HG02642 (cell line): ENCODE measurements at regions not wholly inside any gene's neighbourhood (a gene's known extent, or its start where the extent isn't known, plus 50 kb on each side); places are given as distances from the start of the nearest gene placed in this dataset.

Source experiments
- ATAC-seq: cut with Tn5 transposase; IDR thresholded peaks from one replicate; pipeline ENCODE4 v1.9.1; 2021; ENCODE audit warnings: mild to moderate bottlenecking; ENCODE audit not compliant: unreplicated experiment, poor library complexity

GRCh38 chr1:29523136-29523535, 286.8 kb downstream of the PTPRU start:
- ATAC-seq, result no peak

DNA sequence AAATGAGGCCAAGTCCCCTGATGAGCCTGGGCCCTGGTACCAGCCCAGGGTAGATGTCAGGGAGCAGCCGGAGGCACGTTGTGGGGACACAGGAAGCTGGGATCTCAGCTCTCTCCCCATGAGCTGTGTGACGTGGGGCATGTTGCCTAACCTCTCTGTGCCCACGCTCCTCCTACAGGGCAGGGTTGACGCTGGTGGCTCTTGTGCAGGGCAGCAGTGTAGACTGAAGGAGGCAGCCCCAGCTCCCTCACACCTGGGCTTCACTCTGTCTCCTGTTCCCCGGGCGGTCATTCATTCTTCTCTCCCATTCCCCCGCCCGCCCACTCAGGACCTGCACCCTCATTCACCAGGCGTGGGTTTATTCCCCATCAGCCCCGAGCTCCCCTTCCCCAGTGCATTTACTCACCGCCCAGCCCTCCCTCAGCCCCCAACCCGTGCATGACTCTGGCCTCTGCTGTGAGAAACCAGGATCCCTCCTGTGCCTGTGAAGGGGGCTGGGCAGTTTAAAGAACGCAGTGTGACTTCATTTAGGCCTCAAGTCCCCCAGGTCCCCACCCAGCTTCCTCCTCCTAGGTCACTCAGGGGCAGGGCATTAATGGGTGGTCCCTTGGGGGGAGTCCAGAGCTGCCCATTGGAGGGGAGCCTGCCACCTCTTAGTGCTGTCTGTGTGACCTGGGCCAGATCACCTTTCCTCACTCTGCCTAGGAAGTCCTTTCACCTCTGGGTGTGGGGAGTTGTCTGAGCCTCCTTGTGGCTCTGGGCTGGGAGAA, 285.7 kb downstream of the PTPRU start:
- no peak for ATAC-seq

DNA sequence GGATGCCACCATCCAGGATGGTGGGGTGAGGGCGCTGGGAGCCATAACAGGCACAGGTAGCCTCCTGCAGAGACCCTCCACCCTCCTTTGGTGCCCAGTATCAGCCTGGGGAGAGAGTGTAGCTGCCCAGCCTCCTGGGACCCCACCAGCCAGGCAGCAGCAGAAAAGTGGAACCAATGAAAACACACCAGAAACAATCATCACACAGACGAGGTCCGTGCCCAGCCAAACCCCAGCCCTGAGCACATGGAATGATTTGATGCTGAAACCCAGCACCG, 285.1 kb downstream of the PTPRU start:
- ATAC-seq, result no peak

GRCh38 chr1:29520571-29521437, 284.5 kb downstream of the PTPRU start:
- ATAC-seq, result no peak

DNA sequence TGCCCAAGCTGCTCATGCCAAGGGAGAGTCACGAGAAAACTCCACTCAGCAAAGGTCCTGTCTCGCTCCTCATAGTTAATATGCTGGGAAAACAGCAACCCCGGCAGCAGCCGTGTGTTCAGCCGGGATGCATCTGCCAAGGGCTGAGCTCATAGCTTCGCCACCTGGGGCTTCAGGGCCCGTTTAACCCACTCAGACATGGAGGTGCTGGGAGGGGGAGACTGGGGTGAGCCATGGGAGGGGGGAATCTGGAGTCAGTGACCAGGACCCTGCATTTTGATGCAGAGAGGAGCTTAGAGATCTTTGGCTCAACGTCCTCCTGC, 283.4 kb downstream of the PTPRU start:
- no peak for ATAC-seq

DNA sequence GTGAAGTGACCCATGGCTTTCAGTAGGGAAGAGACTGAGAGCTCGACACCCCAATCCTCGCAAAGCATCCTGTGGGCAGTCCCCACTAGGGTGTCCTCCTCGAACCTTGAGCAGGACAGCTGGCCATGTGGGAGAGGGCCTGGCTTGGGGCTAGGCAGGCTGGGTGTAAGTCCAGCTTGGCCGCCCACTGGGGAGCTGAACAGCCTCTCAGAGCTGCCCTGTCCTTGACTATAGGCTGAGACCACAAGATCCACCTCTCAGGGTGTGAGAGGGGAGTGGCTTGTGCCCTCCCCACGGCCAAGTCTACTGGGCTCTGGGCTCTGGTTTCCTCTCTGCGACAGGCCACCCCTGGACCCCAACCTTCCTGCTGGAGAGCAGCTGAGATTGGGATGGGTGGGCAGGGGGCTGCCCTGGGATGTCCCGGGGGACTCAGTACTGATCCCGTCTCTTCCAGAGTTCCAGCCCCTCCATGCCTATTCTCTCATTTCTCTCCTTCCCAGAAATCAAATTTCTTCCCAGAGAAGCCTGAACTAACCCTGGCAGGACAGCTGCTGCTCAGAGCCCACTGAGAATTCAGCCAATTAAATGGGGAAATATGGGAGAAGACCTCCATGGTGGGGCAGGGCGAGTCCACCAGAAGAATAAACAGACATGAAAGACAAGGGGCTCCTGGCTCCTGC, 282.9 kb downstream of the PTPRU start:
- ATAC-seq, result no peak

DNA sequence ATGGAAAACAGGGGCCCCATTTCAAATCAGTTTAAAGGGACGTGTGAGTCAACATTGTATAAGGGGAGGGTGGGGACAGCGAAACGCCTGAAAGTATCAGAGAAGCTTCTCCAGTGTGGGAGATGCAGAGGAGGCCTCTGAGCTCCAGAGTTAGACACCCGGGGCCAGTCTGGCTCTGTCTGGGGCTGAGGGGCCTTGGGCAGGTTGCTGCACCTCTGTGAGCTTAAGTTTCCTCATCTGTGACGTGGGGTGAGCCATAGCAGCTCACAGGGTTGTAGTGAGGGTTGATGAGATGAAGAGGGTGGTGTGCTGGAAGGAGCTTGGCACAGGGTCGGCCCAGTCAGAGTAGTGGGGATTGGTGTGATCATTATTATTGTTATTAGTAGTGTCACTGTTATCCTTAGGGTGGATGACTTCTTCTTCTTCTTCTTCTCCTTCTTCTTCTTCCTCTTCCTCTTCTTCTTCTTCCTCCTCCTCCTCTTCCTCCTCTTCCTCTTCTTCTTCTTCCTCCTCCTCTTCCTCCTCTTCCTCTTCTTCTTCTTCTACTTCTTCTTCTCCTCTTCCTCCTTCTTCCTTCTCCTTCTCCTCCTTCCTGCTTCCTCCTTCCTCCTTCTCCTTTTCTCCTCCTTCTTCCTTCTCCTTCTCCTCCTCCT, 282.0 kb downstream of the PTPRU start:
- ATAC-seq, result no peak

GRCh38 chr1:29517251-29518086, 281.1 kb downstream of the PTPRU start:
- no peak for ATAC-seq

DNA sequence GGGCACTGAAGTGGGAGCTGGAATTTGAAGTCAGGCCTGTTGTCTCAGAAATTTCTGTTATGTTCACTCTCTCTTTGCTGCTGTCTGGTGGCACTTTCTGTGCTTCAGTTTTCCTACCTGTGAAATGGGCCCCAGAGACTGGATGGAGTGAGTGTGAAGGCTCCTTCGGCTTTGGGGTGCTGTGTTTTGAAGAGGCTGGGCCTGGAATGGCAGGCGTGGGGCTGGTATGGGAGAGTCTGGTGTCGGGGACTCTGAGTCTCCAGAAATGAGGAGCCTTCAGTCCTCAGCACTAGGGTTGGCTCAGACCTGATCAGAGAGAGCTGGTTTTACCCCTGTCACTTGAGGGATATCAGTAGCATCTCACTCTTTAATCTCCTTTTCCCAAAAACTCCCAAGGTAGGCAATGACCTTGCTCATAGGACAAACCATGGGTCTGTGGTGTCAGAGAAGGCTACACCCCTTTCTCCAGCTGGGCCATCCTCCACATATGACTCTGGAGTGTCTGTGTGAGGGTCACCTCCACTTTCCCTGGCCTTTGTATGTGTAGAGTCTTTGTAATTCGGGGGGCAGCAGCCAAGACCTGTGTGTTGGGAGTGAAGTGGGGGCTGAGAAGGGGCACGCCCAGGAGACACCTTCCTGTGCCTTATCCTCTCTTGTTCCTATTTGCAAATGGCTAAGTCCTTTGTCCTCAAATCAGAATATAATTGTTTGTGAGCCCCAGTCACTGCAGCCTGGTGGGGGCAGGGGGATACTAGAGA, 279.9 kb downstream of the PTPRU start:
- no peak for ATAC-seq

DNA sequence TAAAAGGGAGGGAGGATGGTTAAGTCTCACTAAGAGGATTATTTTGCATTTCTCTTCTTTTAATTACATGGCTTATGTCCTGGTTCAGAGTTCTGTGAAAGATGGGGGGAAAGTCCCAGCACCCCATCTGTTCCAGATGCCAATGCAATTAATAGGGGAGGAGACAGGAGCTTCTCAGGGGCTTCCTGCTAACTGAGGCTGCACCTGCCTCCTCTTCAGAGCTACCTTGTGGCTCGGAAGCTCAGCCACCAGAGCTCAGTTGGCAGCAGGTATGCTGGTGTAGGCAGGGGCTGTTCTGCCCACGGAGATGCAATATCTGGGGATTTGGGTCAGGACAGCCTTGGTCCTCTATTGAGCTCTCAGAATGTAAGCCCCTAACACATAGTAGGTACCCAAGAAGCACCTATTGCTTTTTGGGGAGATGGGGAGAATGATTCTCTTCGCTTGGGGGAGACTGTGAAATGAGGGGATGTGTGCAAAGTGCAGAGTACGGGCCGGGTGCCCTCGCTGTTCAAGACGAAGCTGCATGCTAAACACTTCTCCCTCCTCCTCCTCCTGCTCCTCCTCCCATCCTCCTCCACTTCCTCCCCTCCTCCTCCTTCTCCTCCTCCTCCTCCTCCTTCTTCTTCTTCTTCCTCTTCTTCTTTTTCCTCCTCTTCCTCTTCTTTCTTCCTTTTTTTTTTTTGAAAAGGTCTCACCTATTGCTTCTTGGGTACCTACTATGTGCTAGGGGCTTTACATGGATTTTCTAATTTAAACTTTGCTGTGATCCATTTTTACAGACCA, 279.0 kb downstream of the PTPRU start:
- ATAC-seq, result no peak

DNA sequence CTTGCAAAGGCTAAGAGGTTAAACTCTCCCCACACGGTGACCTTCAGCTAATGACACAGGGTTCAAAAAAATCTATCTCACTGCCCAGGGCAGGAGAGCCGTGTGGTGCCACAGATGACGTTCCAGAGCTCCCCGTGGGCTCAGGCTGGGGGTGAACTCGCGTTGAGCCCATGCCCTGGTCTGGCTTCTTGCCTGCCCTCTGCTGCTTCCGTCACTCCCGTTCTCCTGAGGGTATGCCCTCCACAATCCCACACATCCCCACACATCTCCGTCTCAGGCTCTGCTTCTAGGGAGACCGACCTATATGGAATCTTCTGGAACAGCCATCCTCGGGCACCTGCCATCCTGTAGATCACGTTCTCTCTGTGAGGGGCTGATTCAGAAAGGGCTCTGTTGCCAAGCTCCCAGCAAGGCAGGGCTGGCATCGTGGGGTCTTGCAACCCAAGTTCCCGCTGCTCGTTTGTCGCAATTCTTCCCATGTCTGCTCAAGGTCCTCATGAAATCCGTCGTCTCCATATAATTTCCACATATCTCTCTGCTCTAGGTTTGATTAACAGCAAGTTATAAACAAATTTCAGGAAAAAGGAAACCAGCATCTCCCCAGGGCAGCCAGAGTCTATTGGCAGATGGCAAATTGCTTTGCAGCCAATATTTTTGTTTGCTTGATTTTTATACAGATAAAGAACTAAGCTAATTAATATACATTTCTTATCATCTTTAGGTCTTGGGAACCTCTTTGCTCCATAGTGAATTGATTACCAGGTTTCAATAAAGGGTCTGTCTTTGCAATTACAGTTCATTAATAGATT, 278.2 kb downstream of the PTPRU start:
- ATAC-seq, result no peak

- ATAC-seq, result no peak
These were observed 277.0 kb downstream of the PTPRU start for GRCh38 chr1:29513357-29513756.

GRCh38 chr1:29511436-29511835, 275.1 kb downstream of the PTPRU start:
- ATAC-seq, result no peak

- no peak for ATAC-seq
These were observed 272.3 kb downstream of the PTPRU start for GRCh38 chr1:29508458-29509107.

DNA sequence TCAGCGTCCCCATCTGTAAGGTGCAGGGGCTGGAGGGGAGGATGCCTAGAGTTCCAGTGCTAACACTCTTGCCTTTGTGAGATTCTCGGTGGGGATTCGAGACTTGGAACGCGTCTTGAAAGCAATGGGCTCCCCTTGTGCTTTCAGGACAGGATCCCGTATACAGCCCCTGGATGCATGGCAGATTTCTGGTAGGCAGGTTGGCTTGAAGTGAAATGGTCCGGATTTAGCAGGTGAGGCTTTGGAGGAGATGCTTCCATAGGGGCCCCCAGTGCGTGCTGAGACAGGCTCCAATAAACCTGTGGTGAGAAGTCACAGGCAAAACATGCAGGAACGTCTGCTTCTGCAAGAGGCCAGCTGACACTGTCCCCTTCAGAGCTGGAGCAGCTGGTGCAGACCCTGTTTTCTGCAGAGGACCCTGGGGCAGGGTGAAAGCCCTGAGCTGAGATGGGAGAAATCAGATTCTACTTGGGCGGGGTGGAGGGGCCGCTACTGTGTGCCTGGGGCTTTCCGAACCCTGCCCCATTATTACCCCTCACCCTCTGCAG, 270.4 kb downstream of the PTPRU start:
- no peak for ATAC-seq

DNA sequence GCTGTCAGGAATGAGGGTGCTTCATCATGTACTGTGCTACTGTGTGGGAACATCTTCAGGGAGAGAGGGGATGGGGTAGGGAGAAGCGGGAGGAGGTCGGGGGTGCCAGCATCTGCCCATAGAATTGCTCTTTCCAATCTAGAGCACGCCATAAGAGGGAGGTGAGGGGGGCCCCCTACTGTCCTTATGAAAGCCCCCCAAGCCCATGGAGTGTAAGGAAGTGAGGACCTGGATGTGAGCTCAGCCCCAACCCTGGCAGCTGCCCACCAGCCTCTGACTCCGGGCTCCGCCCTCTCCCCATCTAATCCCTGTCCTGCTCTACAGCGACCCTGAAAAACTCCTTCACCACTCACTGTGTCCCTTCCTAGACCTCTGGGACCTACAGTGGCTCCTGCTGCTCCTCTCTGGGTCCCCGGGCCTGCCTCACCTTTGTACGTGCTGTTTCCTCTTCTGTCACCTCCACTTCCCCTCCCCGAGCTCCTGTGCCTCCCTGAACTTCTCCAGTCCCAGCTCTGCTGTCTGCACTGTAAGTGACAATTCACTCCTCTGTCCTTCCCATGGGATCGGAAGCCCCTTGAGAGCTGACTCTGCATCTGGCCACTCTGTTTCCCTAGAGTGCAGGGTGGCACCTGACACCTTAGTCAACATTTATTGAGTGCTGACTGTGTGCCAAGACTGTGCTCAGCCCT, 269.4 kb downstream of the PTPRU start:
- no peak for ATAC-seq
